ENCODE measurements at regions not wholly inside any gene's neighbourhood (a gene's known extent, or its start where the extent isn't known, plus 50 kb on each side); places are given as distances from the start of the nearest gene placed in this dataset.

GRCh38 chr7:156435486-156436231 lies 204.9 kb upstream of the RNF32 start:
- no peak overlapping the region for H3K27ac ChIP-seq
- H3K9me3 ChIP-seq, result no peaks in the 10 kb centered on the region
- no peak overlapping the region for H3K4me3 ChIP-seq
- no peak for TF ChIP-seq POLR2AphosphoS5 (IDR thresholded peaks at IDR 0.05)
- no peak for TF ChIP-seq POLR2A (IDR thresholded peaks at IDR 0.05)
- no peak for TF ChIP-seq CTCF (IDR thresholded peaks at IDR 0.05)
- no peak for TF ChIP-seq EP300 (IDR thresholded peaks at IDR 0.05)
- H3K27me3 ChIP-seq, result no peaks in the 10 kb centered on the region
- DNase-seq (no peak), ATAC-seq (ENCODE audit: low FRiP score in 2 of 2) (no peak)
- H3K36me3 ChIP-seq, result no peaks in the 10 kb centered on the region
- H3K4me1 ChIP-seq, result no peaks in the 10 kb centered on the region
- 78 to 87% methylated on average over 12 of the region's 12 CpGs for WGBS, 2 donors

GRCh38 chr7:156434706-156435105 lies 205.9 kb upstream of the RNF32 start:
- ATAC-seq (ENCODE audit: low FRiP score in 2 of 2) (no peak), DNase-seq (no peak)
- Histone ChIP-seq H3K36me3 (no peaks in the 10 kb centered on the region), H3K4me3 (no peak overlapping the region), H3K27ac (no peak overlapping the region), H3K4me1 (no peaks in the 10 kb centered on the region), H3K9me3 (no peaks in the 10 kb centered on the region), H3K27me3 (no peaks in the 10 kb centered on the region)
- no peak for TF ChIP-seq CTCF (IDR thresholded peaks at IDR 0.05)
- WGBS, 2 donors, result 75 to 91% methylated on average over 5 of the region's 5 CpGs

- no peak overlapping the region for H3K4me3 ChIP-seq
- no peak overlapping the region for H3K27ac ChIP-seq
- H3K4me1 ChIP-seq, result no peaks in the 10 kb centered on the region
- no peak for DNase-seq
- H3K27me3 ChIP-seq, result no peaks in the 10 kb centered on the region
- no peaks in the 10 kb centered on the region for H3K36me3 ChIP-seq
- no peak for TF ChIP-seq POLR2A (IDR thresholded peaks at IDR 0.05)
- no peak for TF ChIP-seq EP300 (IDR thresholded peaks at IDR 0.05)
- no peak for TF ChIP-seq CTCF (IDR thresholded peaks at IDR 0.05)
- no peak for TF ChIP-seq POLR2AphosphoS5 (IDR thresholded peaks at IDR 0.05)
- ATAC-seq (ENCODE audit: low FRiP score in 2 of 2), result no peak
- 87 to 88% methylated on average over 11 of the region's 11 CpGs for WGBS, 2 donors
- no peaks in the 10 kb centered on the region for H3K9me3 ChIP-seq
These were observed 208.6 kb upstream of the RNF32 start for GRCh38 chr7:156432018-156432417.

GRCh38 chr7:156430109-156430508 lies 210.5 kb upstream of the RNF32 start:
- H3K4me1 ChIP-seq, result no peaks in the 10 kb centered on the region
- no peak for ATAC-seq (ENCODE audit: low FRiP score in 2 of 2)
- no peaks in the 10 kb centered on the region for H3K36me3 ChIP-seq
- TF ChIP-seq POLR2AphosphoS5 (IDR thresholded peaks at IDR 0.05) (no peak), POLR2A (IDR thresholded peaks at IDR 0.05) (no peak), EP300 (IDR thresholded peaks at IDR 0.05) (no peak), CTCF (IDR thresholded peaks at IDR 0.05) (no peak)
- no peak overlapping the region for H3K4me3 ChIP-seq
- H3K27me3 ChIP-seq, result no peaks in the 10 kb centered on the region
- no peaks in the 10 kb centered on the region for H3K9me3 ChIP-seq
- H3K27ac ChIP-seq, result no peak overlapping the region
- 69 to 91% methylated on average over 7 of the region's 7 CpGs for WGBS, 2 donors
- DNase-seq, result no peak

GRCh38 chr7:156429514-156429913 lies 211.1 kb upstream of the RNF32 start:
- Histone ChIP-seq H3K27me3 (no peaks in the 10 kb centered on the region), H3K9me3 (no peaks in the 10 kb centered on the region), H3K27ac (no peak overlapping the region), H3K4me1 (no peaks in the 10 kb centered on the region), H3K4me3 (no peak overlapping the region), H3K36me3 (no peaks in the 10 kb centered on the region)
- DNase-seq (no peak), ATAC-seq (ENCODE audit: low FRiP score in 2 of 2) (no peak)
- 88 to 96% methylated on average over 5 of the region's 5 CpGs for WGBS, 2 donors
- TF ChIP-seq POLR2A (IDR thresholded peaks at IDR 0.05), result no peak

Measured in upper lobe of left lung (tissue), 6 donors.